ENCODE measurements at regions not wholly inside any gene's neighbourhood (a gene's known extent, or its start where the extent isn't known, plus 50 kb on each side); places are given as distances from the start of the nearest gene placed in this dataset.

DNA sequence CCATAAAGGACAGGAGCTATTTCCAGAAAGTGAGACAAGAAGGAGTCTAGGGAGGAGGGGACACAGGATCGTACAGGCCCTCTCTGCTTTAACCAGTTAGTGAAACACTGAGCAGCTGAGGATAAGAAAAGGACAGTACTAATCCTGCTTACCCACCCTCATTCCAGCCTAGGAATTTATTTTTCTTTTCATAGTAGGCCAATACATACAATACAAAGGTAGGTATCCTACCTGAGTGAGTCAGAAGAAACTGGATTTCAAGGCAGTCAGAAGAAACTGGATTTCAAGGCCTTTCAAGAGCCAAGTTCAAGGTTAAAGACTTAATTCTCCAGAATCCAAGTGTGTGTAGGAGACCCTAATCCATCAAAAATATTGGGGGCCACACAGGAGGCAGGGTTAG is 65.3 kb downstream of the EOMES start (continued):
- TF ChIP-seq POLR2G (IDR thresholded peaks at IDR 0.05; ENCODE audit: low read depth, low read length) (no peak), SMYD3 (CRISPR knock-in tag; IDR thresholded peaks at IDR 0.05) (no peak), GFI1 (CRISPR knock-in tag; IDR thresholded peaks at IDR 0.05; ENCODE audit: borderline replicate concordance) (no peak)

DNA sequence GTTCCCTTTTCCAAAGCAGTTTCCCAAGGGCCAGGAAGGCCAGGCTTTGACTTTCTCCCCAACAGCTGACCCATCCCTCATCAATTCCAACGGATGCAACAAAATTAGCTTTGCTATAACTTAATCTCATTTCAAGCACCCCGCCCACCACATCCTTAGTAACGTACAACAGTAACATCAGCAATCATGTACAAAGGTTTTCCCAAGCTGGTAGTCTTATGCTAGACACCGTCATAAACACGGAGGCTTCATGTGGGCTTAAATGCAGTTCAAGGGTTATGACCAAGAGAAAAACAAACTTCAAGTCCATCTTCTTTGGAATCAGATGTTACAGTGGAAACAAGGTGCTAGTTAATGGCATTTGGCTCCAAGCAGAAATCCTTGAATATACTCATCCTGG is 66.6 kb downstream of the EOMES start:
- 37% methylated on average over 5 of the region's 5 CpGs for WGBS (ENCODE audit: low lambda C conversion rate)
- DNase-seq (ENCODE audit: low spot score) (no peak), FAIRE-seq (no peak), ATAC-seq (no peak)
- no peaks in the 10 kb centered on the region for H4K20me1 ChIP-seq (ENCODE audit: insufficient read depth, low read length)
- no peak overlapping the region for H3K27ac ChIP-seq (ENCODE audit: extremely low read length, insufficient read depth, low read length)
- no peak overlapping the region for H3K9ac ChIP-seq (ENCODE audit: insufficient read depth, low read depth, low read length)
- H3K36me3 ChIP-seq (replicated peaks in 1 of 2; ENCODE audit: control insufficient read depth in 1 of 2, insufficient read depth in 2 of 2, low read length in 2 of 2) = no peaks in the 10 kb centered on the region
- H2AFZ ChIP-seq (ENCODE audit: low read length) = no peak overlapping the region
- ChIA-PET POLR2A (no interaction called here), CTCF (ENCODE audit: low intra/inter-chr PET ratio, low total read pairs) (no interaction called here)
- H3K27me3 ChIP-seq (ENCODE audit: control insufficient read depth in 1 of 2, insufficient read depth in 2 of 2, low read length in 2 of 2) = no peaks in the 10 kb centered on the region
- H3K4me3 ChIP-seq (replicated peaks in 1 of 3; ENCODE audit: insufficient read depth in 1 of 3, low read depth in 2 of 3, low read length in 3 of 3) = no peak overlapping the region
- no TSS peak for BruUV-seq (replicated peaks)
- H3K79me2 ChIP-seq (ENCODE audit: insufficient read depth, low read length) = no peaks in the 10 kb centered on the region
- H3K4me2 ChIP-seq (ENCODE audit: low read depth, low read length) = no peak overlapping the region
- H3K4me1 ChIP-seq (ENCODE audit: insufficient read depth, low read length) = no peaks in the 10 kb centered on the region
- H3K9me3 ChIP-seq (ENCODE audit: low read length) = no peaks in the 10 kb centered on the region
- intact Hi-C loops (cut with micrococcal nuclease; ENCODE audit: unreplicated experiment) (loop anchor here (5.0 to 10.0 kb wide), 2 partner anchors 173 to 521 kb away; partner anchors contain the start of gene SLC4A7), in situ Hi-C loops (cut with HindIII; ENCODE audit: extremely low pct_ligation_motif_present, low pct_unique_long_range_greater_than_20kb) (loop anchor here (25.0 kb wide), 1 partner anchor 518 kb away; no protein-coding TSS in a partner anchor)
- TF ChIP-seq, protein P1, sequence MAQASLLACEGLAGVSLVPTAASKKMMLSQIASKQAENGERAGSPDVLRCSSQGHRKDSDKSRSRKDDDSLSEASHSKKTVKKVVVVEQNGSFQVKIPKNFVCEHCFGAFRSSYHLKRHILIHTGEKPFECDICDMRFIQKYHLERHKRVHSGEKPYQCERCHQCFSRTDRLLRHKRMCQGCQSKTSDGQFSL (CRISPR knock-in tag; IDR thresholded peaks at IDR 0.05) = no peak
- TF ChIP-seq JUNB (CRISPR knock-in tag; IDR thresholded peaks at IDR 0.05; ENCODE audit: borderline replicate concordance) (no peak), ARNTL (CRISPR knock-in tag; IDR thresholded peaks at IDR 0.05) (no peak), FLYWCH1 (CRISPR knock-in tag; IDR thresholded peaks at IDR 0.05) (no peak), ZNF552 (CRISPR knock-in tag; IDR thresholded peaks at IDR 0.05; ENCODE audit: borderline replicate concordance) (no peak), ZMYM3 (CRISPR knock-in tag; IDR thresholded peaks at IDR 0.05) (no peak), ZNF724P (CRISPR knock-in tag; IDR thresholded peaks at IDR 0.05; ENCODE audit: borderline replicate concordance) (no peak), FOXA1 (IDR thresholded peaks at IDR 0.05) (no peak), FOXA1 (CRISPR knock-in tag; IDR thresholded peaks at IDR 0.05) (no peak), MIXL1 (CRISPR knock-in tag; IDR thresholded peaks at IDR 0.05) (no peak), ATF7 (IDR thresholded peaks at IDR 0.05) (no peak), ATF7 (CRISPR knock-in tag; IDR thresholded peaks at IDR 0.05) (no peak), ZNF674 (CRISPR knock-in tag; IDR thresholded peaks at IDR 0.05; ENCODE audit: low read depth) (no peak), CEBPB (IDR thresholded peaks at IDR 0.05; ENCODE audit: borderline replicate concordance, low read depth, low read length) (no peak), ZSCAN29 (CRISPR knock-in tag; conservative IDR thresholded peaks at IDR 0.05) (no peak), NONO (IDR thresholded peaks at IDR 0.05) (no peak), NONO (CRISPR knock-in tag; conservative IDR thresholded peaks at IDR 0.05) (no peak), NKX3-1 (CRISPR knock-in tag; IDR thresholded peaks at IDR 0.05) (no peak), CREB1 (IDR thresholded peaks at IDR 0.05) (no peak), CREB1 (CRISPR knock-in tag; IDR thresholded peaks at IDR 0.05) (no peak), ADNP (CRISPR knock-in tag; IDR thresholded peaks at IDR 0.05) (no peak), POLR2G (IDR thresholded peaks at IDR 0.05; ENCODE audit: low read depth, low read length) (no peak)
- TF ChIP-seq, protein P2, sequence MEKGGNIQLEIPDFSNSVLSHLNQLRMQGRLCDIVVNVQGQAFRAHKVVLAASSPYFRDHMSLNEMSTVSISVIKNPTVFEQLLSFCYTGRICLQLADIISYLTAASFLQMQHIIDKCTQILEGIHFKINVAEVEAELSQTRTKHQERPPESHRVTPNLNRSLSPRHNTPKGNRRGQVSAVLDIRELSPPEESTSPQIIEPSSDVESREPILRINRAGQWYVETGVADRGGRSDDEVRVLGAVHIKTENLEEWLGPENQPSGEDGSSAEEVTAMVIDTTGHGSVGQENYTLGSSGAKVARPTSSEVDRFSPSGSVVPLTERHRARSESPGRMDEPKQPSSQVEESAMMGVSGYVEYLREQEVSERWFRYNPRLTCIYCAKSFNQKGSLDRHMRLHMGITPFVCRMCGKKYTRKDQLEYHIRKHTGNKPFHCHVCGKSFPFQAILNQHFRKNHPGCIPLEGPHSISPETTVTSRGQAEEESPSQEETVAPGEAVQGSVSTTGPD (CRISPR knock-in tag; IDR thresholded peaks at IDR 0.05) = no peak
